Neural crest cell (in vitro differentiated cells): ENCODE measurements at regions not wholly inside any gene's neighbourhood (a gene's known extent, or its start where the extent isn't known, plus 50 kb on each side); places are given as distances from the start of the nearest gene placed in this dataset.

ENCODE experiments used
- DNase-seq: peaks from one replicate; pipeline ENCODE4 v3.0.0; 2021; ENCODE audit warnings: low read depth, mixed read lengths, low spot score
- H3K27ac Mint-ChIP-seq: one replicate; pipeline ENCODE4 v1.8.0; 2021; ENCODE audit warnings: mild to moderate bottlenecking, mixed read lengths; ENCODE audit not compliant: unreplicated experiment
- H3K27me3 Mint-ChIP-seq: 2 replicates; pipeline ENCODE4 v1.8.0; 2021; ENCODE audit warnings: low read depth, mild to moderate bottlenecking, mixed read lengths
- H3K36me3 Mint-ChIP-seq: 2 replicates; pipeline ENCODE4 v1.8.0; 2021; ENCODE audit warnings: low read depth, mild to moderate bottlenecking, mixed read lengths
- H3K4me1 Mint-ChIP-seq: 2 replicates; pipeline ENCODE4 v1.8.0; 2021; ENCODE audit warnings: mixed read lengths
- H3K4me3 Mint-ChIP-seq: one replicate; pipeline ENCODE4 v1.8.0; 2021; ENCODE audit warnings: mild to moderate bottlenecking, mixed read lengths
- H3K9me3 Mint-ChIP-seq: 2 replicates; pipeline ENCODE4 v1.8.0; 2021; ENCODE audit warnings: mixed read lengths
- CTCF ChIP-seq: fragments of 200-600 bp; sonication (generic); conservative IDR thresholded peaks from 2 replicates; pipeline ENCODE4 v1.5.0; 2021; ENCODE audit warnings: antibody characterized with exemption, mild to moderate bottlenecking

DNA sequence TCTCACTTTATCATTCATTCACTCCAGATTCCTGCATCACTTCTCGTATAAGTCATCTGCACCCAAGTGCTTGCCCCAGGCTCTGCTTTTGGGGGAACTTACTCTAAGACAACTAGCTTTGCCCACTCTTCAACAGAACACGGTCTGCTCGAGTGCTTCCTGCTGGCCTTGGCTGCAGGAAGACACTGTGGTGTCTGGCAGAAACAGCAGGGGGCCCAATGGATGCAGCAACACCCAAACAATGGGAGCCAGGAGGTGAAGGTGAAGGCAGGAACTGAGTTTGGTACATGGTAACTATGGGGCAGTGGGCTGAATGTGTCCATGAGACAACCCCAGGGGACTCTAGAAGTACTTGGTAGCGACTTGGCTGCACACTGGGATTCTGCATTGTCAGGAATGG lies 344.0 kb downstream of the REEP3 start:
- no peaks in the 10 kb centered on the region for H3K36me3 Mint-ChIP-seq
- H3K4me1 Mint-ChIP-seq = peaks cover 12% of the 10 kb centered on the region
- H3K27me3 Mint-ChIP-seq = peaks cover 19% of the 10 kb centered on the region
- no peak for DNase-seq
- no peaks in the 10 kb centered on the region for H3K9me3 Mint-ChIP-seq
- H3K27ac Mint-ChIP-seq = no peak overlapping the region
- no peak for TF ChIP-seq CTCF
- no peak overlapping the region for H3K4me3 Mint-ChIP-seq

DNA sequence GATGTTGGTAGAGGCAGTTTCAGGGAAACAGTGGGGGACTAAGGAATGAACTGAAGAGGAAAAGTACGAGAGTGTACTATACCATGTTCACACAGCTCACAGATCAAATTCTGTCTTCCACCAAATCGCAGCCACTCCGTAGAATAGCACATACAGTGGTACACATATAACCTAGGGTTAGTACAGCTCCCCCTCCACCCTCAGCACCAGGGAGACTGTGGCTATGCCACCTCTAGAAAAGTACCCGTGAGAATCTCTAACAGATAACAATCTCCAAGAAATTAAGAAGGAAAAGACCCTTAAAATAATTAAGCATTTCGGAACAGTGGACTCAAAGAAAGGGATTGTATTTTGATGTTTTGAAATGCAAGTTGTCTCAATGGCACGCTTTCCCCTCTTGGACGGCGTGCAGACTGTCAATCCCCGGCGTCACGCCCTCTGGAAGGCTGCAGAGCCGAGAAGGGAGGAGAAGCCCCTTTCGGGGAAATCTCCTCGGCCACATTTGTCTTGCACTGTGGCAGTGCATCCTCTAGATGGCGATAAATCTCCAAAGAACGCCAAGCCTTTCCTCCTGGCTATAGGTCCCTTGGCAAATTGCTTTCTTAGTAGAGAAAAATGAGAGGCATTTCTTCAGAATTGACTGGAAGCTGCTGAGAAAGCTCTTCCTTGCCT lies 345.0 kb downstream of the REEP3 start:
- Mint-ChIP-seq H3K9me3 (no peaks in the 10 kb centered on the region), H3K27me3 (peaks cover 19% of the 10 kb centered on the region), H3K4me3 (no peak overlapping the region), H3K4me1 (peaks cover 12% of the 10 kb centered on the region), H3K27ac (no peak overlapping the region), H3K36me3 (no peaks in the 10 kb centered on the region)
- peak; percentile 81 for TF ChIP-seq CTCF
- peak; percentile 74 for DNase-seq

GRCh38 chr10:63866747-63867140 lies 345.5 kb downstream of the REEP3 start:
- peak; percentile 55 for TF ChIP-seq CTCF
- no peak overlapping the region for H3K27ac Mint-ChIP-seq
- H3K4me1 Mint-ChIP-seq = peaks cover 12% of the 10 kb centered on the region
- no peak overlapping the region for H3K4me3 Mint-ChIP-seq
- no peak for DNase-seq
- no peaks in the 10 kb centered on the region for H3K9me3 Mint-ChIP-seq
- H3K27me3 Mint-ChIP-seq = peaks cover 19% of the 10 kb centered on the region
- H3K36me3 Mint-ChIP-seq = no peaks in the 10 kb centered on the region

- Mint-ChIP-seq H3K27me3 (no peaks in the 10 kb centered on the region), H3K27ac (no peak overlapping the region), H3K4me3 (no peak overlapping the region), H3K4me1 (no peaks in the 10 kb centered on the region), H3K9me3 (peaks cover 10% of the 10 kb centered on the region), H3K36me3 (no peaks in the 10 kb centered on the region)
- no peak for TF ChIP-seq CTCF
- no peak for DNase-seq
Observed at GRCh38 chr10:63878428-63878827, 357.2 kb downstream of the REEP3 start.

DNA sequence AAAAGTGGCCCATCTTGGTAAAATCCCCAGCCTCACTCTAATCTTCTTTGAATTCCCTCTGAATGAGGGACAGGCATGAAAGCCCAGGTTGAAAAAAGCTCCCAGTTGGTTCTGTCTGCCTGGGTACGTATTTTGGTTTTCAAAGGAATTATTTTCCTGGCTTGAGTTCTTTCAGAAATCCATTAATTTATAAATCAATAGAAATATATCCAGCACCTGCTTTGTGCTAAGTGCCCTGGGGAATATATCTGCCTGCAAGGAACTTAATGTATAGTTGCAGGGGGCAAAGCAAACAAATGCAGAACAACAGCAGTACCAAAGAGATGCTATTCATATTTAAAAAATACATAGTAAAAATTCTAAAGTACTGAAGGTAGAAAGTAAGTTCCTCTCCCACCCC lies 362.7 kb downstream of the REEP3 start:
- no peak for TF ChIP-seq CTCF
- H3K4me1 Mint-ChIP-seq = no peaks in the 10 kb centered on the region
- H3K27ac Mint-ChIP-seq = no peak overlapping the region
- no peaks in the 10 kb centered on the region for H3K36me3 Mint-ChIP-seq
- no peak overlapping the region for H3K4me3 Mint-ChIP-seq
- DNase-seq = no peak
- H3K9me3 Mint-ChIP-seq = peaks cover 10% of the 10 kb centered on the region
- no peaks in the 10 kb centered on the region for H3K27me3 Mint-ChIP-seq
